ENCODE measurements at regions not wholly inside any gene's neighbourhood (a gene's known extent, or its start where the extent isn't known, plus 50 kb on each side); places are given as distances from the start of the nearest gene placed in this dataset.

- no peak for TF ChIP-seq POLR2AphosphoS5 (IDR thresholded peaks at IDR 0.05)
- TF ChIP-seq CTCF (IDR thresholded peaks at IDR 0.05): no peak
- no peak for TF ChIP-seq POLR2A (IDR thresholded peaks at IDR 0.05)
- TF ChIP-seq EP300 (IDR thresholded peaks at IDR 0.05): no peak
These were observed 654.1 kb upstream of the MARCKS start for GRCh38 chr6:113202852-113203714.
